ENCODE measurements at regions not wholly inside any gene's neighbourhood (a gene's known extent, or its start where the extent isn't known, plus 50 kb on each side); places are given as distances from the start of the nearest gene placed in this dataset.

- no peak for DNase-seq
Observed at GRCh38 chr1:106646261-106646784, 410.2 kb upstream of the PRMT6 start.

- no peak for DNase-seq
Observed at GRCh38 chr1:106646816-106647215, 409.7 kb upstream of the PRMT6 start.

GRCh38 chr1:106651028-106651762, 405.3 kb upstream of the PRMT6 start:
- DNase-seq = no peak

GRCh38 chr1:106659490-106660244, 396.8 kb upstream of the PRMT6 start:
- DNase-seq = no peak

- DNase-seq = no peak
Observed at GRCh38 chr1:106675558-106675957, 380.9 kb upstream of the PRMT6 start.

- no peak for DNase-seq
Observed at GRCh38 chr1:106676021-106676420, 380.5 kb upstream of the PRMT6 start.

- DNase-seq = no peak
Observed at GRCh38 chr1:106677181-106677580, 379.3 kb upstream of the PRMT6 start.

- DNase-seq = no peak
Observed at GRCh38 chr1:106677721-106678120, 378.8 kb upstream of the PRMT6 start.

- no peak for DNase-seq
Observed at GRCh38 chr1:106678279-106679050, 378.0 kb upstream of the PRMT6 start.

GRCh38 chr1:106680216-106680615, 376.3 kb upstream of the PRMT6 start:
- no peak for DNase-seq

- DNase-seq = no peak
Observed at GRCh38 chr1:106680776-106681344, 375.6 kb upstream of the PRMT6 start.

- DNase-seq = no peak
Observed at GRCh38 chr1:106681939-106682522, 374.4 kb upstream of the PRMT6 start.

- no peak for DNase-seq
Observed at GRCh38 chr1:106688446-106688845, 368.0 kb upstream of the PRMT6 start.

- DNase-seq = no peak
Observed at GRCh38 chr1:106698660-106699059, 357.8 kb upstream of the PRMT6 start.

- DNase-seq = no peak
Observed at GRCh38 chr1:106699433-106699832, 357.0 kb upstream of the PRMT6 start.

- no peak for DNase-seq
Observed at GRCh38 chr1:106700211-106700610, 356.3 kb upstream of the PRMT6 start.

- no peak for DNase-seq
Observed at GRCh38 chr1:106705971-106706370, 350.5 kb upstream of the PRMT6 start.

- DNase-seq = no peak
Observed at GRCh38 chr1:106717591-106717990, 338.9 kb upstream of the PRMT6 start.

GRCh38 chr1:106721790-106722189, 334.7 kb upstream of the PRMT6 start:
- DNase-seq = no peak

- no peak for DNase-seq
Observed at GRCh38 chr1:106722466-106722865, 334.0 kb upstream of the PRMT6 start.

GRCh38 chr1:106727171-106727570, 329.3 kb upstream of the PRMT6 start:
- DNase-seq = no peak

- no peak for DNase-seq
Observed at GRCh38 chr1:106746448-106747085, 309.9 kb upstream of the PRMT6 start.
